Stimulated activated CD8-positive, alpha-beta memory T cell treated with anti-CD3 and anti-CD28 coated beads, Interleukin-15, amount 100 ng/mL, for 24 hours (primary cell): ENCODE measurements at regions not wholly inside any gene's neighbourhood (a gene's known extent, or its start where the extent isn't known, plus 50 kb on each side); places are given as distances from the start of the nearest gene placed in this dataset.
A peak's percentile ranks its signal among the peaks of the same experiment; 100 is the strongest.
"Not testable (repeated sequence)": the region's sequence is repeated elsewhere in the genome, so short reads cannot be mapped to it uniquely, and the experiment has no call there.

Source experiments
- DNase-seq: peaks from one replicate; pipeline ENCODE4 v3.0.0-alpha.2; 2020; ENCODE audit warnings: low read depth

GRCh38 chr1:149635290-149635899 is 51.7 kb downstream of the PPIAL4C start:
- DNase-seq: not testable (repeated sequence)

- peak; percentile 69 for DNase-seq
Measured at GRCh38 chr1:149636286-149637122, 52.9 kb downstream of the PPIAL4C start.

- DNase-seq: not testable (repeated sequence)
Measured at GRCh38 chr1:149638481-149638880, 54.8 kb downstream of the PPIAL4C start.

GRCh38 chr1:149638901-149639658 is 55.4 kb downstream of the PPIAL4C start:
- DNase-seq: not testable (repeated sequence)

- not testable (repeated sequence) for DNase-seq
Measured at GRCh38 chr1:149641179-149641578, 57.5 kb downstream of the PPIAL4C start.

GRCh38 chr1:149644818-149645217 is 61.2 kb downstream of the PPIAL4C start:
- DNase-seq: not testable (repeated sequence)

GRCh38 chr1:149646360-149647017 is 62.8 kb downstream of the PPIAL4C start:
- DNase-seq: not testable (repeated sequence)

- not testable (repeated sequence) for DNase-seq
Measured at GRCh38 chr1:149647018-149647373, 63.3 kb downstream of the PPIAL4C start.

- DNase-seq: not testable (repeated sequence)
Measured at GRCh38 chr1:149657750-149658149, 74.1 kb downstream of the PPIAL4C start.

- not testable (repeated sequence) for DNase-seq
Measured at GRCh38 chr1:149658175-149658574, 74.5 kb downstream of the PPIAL4C start.

GRCh38 chr1:149664624-149665023 is 81.0 kb downstream of the PPIAL4C start:
- not testable (repeated sequence) for DNase-seq

- DNase-seq: not testable (repeated sequence)
Measured at GRCh38 chr1:149665033-149665432, 81.4 kb downstream of the PPIAL4C start.

GRCh38 chr1:149665528-149665927 is 81.9 kb downstream of the PPIAL4C start:
- not testable (repeated sequence) for DNase-seq

- DNase-seq: not testable (repeated sequence)
Measured at GRCh38 chr1:149673231-149673909, 89.7 kb downstream of the PPIAL4C start.

- not testable (repeated sequence) for DNase-seq
Measured at GRCh38 chr1:149674921-149675320, 91.3 kb downstream of the PPIAL4C start.

GRCh38 chr1:149677359-149677758 is 93.7 kb downstream of the PPIAL4C start:
- DNase-seq: not testable (repeated sequence)

GRCh38 chr1:149686593-149687238 is 95.8 kb upstream of the FCGR1A start:
- DNase-seq: not testable (repeated sequence)

- DNase-seq: not testable (repeated sequence)
Measured at GRCh38 chr1:149691399-149691798, 91.1 kb upstream of the FCGR1A start.

GRCh38 chr1:149692804-149693539 is 89.5 kb upstream of the FCGR1A start:
- DNase-seq: not testable (repeated sequence)

- DNase-seq: not testable (repeated sequence)
Measured at GRCh38 chr1:149695066-149695465, 87.4 kb upstream of the FCGR1A start.
